ENCODE measurements at regions not wholly inside any gene's neighbourhood (a gene's known extent, or its start where the extent isn't known, plus 50 kb on each side); places are given as distances from the start of the nearest gene placed in this dataset.

DNA sequence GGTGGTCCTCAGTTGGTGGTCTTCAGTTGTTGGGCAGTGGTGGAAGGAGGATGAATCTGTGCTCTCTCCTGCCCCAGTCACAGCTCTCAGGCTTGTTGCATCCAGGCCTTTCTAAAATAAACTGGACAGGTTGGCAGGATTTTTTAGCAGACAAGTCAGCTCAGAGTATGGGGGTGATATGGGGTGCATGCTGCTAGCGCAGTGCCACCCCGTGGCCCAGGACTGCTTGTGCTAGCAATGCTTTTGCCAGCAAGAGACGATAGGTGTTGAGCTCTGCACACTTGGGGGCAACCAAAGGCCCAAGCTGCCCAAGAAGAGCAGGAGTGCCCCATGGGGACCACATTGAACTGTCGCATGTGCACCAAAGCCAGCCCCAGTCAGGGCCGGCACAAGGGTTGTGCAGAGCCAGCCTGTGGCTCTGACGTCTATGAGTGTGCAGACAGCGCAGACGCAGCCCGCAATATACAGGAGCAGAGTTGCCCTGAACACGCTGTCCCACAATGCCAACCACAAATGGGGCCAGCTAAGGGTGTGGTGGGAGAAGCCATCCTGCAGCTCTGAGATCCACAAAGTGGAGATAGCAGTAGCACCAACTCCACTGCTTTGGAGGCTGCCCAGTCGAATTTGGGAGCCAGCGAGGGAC, 49.8 kb upstream of the PDSS1 start:
- no peak for TF ChIP-seq POLR2AphosphoS5 (IDR thresholded peaks at IDR 0.05; ENCODE audit: low read depth, low read length)
- no peak for TF ChIP-seq POLR2A (IDR thresholded peaks at IDR 0.05; ENCODE audit: low read depth, low read length)
